SU-DHL-6 (cell line): ENCODE measurements at regions not wholly inside any gene's neighbourhood (a gene's known extent, or its start where the extent isn't known, plus 50 kb on each side); places are given as distances from the start of the nearest gene placed in this dataset.

Experiments used
- EZH2phosphoT487 ChIP-seq: fragments of 200-600 bp; sonication (generic), shearing (Covaris generic); conservative IDR thresholded peaks from 2 replicates; pipeline ENCODE4 v1.6.1; 2018; ENCODE audit warnings: mild to moderate bottlenecking, antibody characterized with exemption, low read length, moderate library complexity, mixed read lengths
- TF ChIP-seq, protein P1 (sequence below): fragments of 200-600 bp; sonication (generic); IDR thresholded peaks from one replicate; pipeline ENCODE4 v1.5.1; 2017; ENCODE audit warnings: antibody characterized with exemption, mild to moderate bottlenecking, low read length, moderate library complexity; ENCODE audit not compliant: insufficient read depth, poor library complexity, severe bottlenecking

DNA sequence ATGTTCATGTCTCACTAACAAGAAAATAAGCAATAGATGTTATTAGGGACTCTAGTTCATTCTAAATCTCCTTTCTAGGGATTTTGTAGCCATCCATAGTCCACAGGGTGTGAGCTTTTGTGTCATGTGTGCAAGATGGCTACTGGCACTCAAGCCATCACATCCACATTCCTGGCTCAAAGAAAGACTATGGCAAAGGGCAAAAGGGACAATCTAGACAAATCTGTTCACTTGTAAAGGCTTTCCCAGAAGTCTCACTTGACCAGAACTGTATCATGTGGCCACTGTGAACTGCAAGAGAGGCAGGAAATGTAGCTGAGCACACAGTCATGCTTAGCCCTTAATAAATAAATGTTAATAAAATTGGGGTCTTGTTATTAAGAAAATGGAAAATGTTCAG, 212.6 kb upstream of the EXOC2 start:
- TF ChIP-seq, protein P1, sequence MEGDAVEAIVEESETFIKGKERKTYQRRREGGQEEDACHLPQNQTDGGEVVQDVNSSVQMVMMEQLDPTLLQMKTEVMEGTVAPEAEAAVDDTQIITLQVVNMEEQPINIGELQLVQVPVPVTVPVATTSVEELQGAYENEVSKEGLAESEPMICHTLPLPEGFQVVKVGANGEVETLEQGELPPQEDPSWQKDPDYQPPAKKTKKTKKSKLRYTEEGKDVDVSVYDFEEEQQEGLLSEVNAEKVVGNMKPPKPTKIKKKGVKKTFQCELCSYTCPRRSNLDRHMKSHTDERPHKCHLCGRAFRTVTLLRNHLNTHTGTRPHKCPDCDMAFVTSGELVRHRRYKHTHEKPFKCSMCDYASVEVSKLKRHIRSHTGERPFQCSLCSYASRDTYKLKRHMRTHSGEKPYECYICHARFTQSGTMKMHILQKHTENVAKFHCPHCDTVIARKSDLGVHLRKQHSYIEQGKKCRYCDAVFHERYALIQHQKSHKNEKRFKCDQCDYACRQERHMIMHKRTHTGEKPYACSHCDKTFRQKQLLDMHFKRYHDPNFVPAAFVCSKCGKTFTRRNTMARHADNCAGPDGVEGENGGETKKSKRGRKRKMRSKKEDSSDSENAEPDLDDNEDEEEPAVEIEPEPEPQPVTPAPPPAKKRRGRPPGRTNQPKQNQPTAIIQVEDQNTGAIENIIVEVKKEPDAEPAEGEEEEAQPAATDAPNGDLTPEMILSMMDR: no peak
- TF ChIP-seq EZH2phosphoT487: no peak
